ES-I3 (cell line): ENCODE measurements at regions not wholly inside any gene's neighbourhood (a gene's known extent, or its start where the extent isn't known, plus 50 kb on each side); places are given as distances from the start of the nearest gene placed in this dataset.
A peak's percentile ranks its signal among the peaks of the same experiment; 100 is the strongest.
"Not testable (repeated sequence)": the region's sequence is repeated elsewhere in the genome, so short reads cannot be mapped to it uniquely, and the experiment has no call there.

Experiments
- H3K36me3 ChIP-seq: 2 replicates; pipeline ENCODE4 v1.6.1; 2013; ENCODE audit warnings: mild to moderate bottlenecking, low read length, control low read depth, moderate library complexity; ENCODE audit not compliant: insufficient read depth
- H3K4me1 ChIP-seq: 2 replicates; pipeline ENCODE4 v1.6.1; 2013; ENCODE audit warnings: mild to moderate bottlenecking, control low read depth, low read length; ENCODE audit not compliant: insufficient read depth
- H3K9ac ChIP-seq: 2 replicates; pipeline ENCODE4 v1.6.1; 2013; ENCODE audit warnings: low read depth, mild to moderate bottlenecking, low read length, moderate library complexity
- H3K9me3 ChIP-seq: 2 replicates; pipeline ENCODE4 v1.6.1; 2013; ENCODE audit warnings: mild to moderate bottlenecking, low read length, moderate library complexity; ENCODE audit not compliant: control insufficient read depth, insufficient read depth

- no peaks in the 10 kb centered on the region for H3K4me1 ChIP-seq
- H3K9ac ChIP-seq = no peak overlapping the region
- no peaks in the 10 kb centered on the region for H3K36me3 ChIP-seq
- H3K9me3 ChIP-seq = no peaks in the 10 kb centered on the region
Observed at GRCh38 chr20:48398506-48399449, 429.0 kb downstream of the PREX1 start.

DNA sequence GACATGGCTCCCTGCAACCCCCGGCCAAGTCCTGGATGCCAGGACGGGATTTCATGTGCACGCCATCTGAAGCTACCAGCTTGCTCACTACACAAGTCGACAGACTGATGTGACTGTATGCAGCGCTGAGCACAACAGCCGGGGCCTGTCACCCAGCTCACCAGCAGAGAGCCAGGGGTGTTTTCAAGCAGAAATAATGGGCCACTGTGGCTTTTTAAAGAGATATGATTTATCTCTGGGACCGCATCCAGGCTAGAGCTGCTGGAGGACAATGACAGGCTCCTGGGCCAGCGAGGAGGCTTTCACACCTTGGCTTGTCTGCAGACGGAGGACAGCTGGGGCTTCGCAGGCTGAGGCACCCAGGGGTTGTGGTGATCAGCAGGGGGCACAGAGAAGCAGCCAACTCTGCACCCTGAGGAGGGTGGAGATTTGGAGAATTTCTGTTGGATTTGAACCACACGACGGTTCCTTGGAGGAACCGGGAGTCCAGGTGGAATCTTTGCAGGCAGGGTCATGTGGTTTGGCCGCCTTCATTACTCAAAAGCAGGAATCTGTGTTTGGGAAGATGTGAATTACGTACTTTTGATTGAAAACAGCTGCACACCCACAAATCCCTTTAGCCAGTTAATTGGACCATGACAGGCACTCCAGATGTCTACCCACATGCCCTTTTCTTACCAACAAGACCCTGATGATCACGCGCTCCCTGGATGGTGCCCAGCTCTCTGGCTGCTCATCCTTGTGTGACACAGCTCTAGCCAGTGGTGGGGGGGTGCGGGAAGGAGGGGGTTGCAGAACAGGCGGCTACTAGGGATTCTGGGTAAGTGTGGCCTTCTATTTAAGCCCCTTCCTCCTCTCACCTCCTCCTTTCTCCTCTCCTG lies 430.6 kb downstream of the PREX1 start:
- H3K36me3 ChIP-seq, H3K9me3 ChIP-seq, H3K4me1 ChIP-seq, H3K9ac ChIP-seq: not testable (repeated sequence)

DNA sequence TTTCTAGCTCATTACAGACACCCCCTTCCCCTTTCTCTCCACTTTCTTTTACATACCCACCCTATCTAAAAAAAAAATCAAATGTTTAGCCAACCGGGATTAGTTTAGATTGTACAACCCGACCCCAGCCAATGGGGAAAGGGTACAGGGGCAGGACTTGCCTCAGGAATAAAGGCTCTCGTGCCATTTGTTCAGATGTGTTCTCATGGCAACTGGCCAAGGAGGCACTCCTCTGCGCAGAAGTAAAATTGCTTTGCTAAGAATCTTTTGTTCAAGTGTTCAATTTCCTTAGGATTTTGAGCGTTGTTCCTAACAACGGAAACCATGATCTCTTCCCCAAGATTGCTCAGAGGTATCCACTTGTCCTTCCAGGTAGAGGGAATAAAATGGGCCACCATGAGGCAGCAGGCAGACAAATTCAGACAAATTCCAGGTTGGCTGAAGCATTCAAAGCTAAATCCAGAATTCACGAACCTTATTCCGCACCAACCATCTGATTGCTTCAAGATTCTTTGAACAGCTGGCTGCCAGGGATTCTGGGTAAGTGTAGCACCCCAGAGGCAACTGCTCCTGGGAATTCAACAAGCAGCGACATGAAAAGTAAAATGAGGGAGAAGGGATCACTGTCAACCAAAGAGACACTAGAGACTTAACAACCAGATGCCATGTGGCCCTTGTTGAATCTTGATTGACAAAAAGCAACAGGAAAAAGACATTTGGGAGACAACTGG lies 431.8 kb downstream of the PREX1 start:
- Histone ChIP-seq H3K4me1 (no peaks in the 10 kb centered on the region), H3K36me3 (no peaks in the 10 kb centered on the region), H3K9ac (no peak overlapping the region), H3K9me3 (peaks cover 13% of the 10 kb centered on the region)

GRCh38 chr20:48394415-48395081 lies 433.3 kb downstream of the PREX1 start:
- H3K9ac ChIP-seq = no peak overlapping the region
- no peaks in the 10 kb centered on the region for H3K4me1 ChIP-seq
- no peaks in the 10 kb centered on the region for H3K36me3 ChIP-seq
- H3K9me3 ChIP-seq = peaks cover 13% of the 10 kb centered on the region

- no peaks in the 10 kb centered on the region for H3K36me3 ChIP-seq
- peaks cover 13% of the 10 kb centered on the region for H3K9me3 ChIP-seq
- H3K4me1 ChIP-seq = no peaks in the 10 kb centered on the region
- H3K9ac ChIP-seq = no peak overlapping the region
Observed at GRCh38 chr20:48393737-48394314, 434.0 kb downstream of the PREX1 start.

DNA sequence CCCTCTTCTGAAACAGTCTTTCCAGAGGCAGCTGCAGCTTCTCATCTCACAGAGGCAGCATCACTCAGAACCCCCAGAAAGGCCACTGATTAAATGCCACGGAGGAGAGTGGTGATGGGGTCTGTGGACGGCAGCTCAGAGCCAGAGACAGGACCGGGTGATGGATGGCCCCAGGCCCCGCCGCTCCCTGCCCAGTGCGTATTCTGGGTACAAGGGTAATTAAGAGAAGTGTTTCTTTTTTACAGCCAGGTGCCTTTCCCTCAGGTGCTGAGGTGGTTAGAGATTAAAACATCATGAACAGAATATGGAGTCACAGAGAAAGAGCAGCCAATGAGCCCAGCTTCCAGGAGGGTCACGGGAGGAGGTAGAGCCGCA lies 434.5 kb downstream of the PREX1 start:
- no peaks in the 10 kb centered on the region for H3K36me3 ChIP-seq
- no peak overlapping the region for H3K9ac ChIP-seq
- H3K4me1 ChIP-seq = no peaks in the 10 kb centered on the region
- peaks cover 13% of the 10 kb centered on the region for H3K9me3 ChIP-seq

DNA sequence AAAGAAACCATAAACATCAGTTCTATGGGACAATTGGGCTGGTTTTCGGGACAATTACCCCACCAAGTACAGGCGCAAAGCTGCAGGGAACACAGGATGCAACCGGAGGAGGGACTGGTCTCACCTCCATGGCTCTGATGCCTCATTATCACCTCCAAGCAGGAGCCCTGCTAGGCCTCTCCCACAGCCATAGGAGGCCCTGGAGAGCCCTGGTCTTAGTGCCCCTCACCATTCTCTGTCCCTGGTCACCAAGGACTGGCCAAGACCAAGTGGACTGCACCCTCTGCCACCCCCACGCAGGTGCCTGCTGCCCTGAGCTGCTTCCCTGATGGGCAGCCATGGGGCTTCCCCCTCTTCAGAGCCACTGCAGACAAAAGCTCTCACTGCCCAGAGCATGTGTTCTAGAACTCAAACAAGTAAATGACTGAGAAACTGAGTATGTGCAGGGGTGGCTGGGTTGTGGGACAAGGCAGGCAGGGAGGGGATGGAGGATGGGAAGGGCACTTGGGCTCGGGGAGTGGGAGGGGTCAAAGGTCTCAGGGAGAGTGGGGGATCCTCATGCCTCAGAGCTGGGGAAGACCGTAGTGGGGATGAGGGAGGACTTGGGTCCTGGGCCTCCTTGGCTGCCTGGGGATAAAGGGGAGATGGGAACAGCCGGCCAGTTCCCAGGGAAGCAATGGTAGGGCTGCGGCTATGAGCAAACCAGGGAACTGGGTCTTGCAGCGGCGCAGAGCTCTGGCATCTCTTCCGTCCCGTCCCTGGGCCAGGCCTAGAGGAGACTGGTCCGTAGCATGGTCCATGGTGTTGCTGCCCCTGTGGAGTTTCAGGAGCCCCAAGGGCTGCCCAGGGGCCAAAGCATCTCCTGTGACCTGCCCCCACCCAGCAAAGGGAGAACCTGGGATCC lies 435.1 kb downstream of the PREX1 start:
- no peaks in the 10 kb centered on the region for H3K36me3 ChIP-seq
- H3K4me1 ChIP-seq = no peaks in the 10 kb centered on the region
- peaks cover 13% of the 10 kb centered on the region for H3K9me3 ChIP-seq
- no peak overlapping the region for H3K9ac ChIP-seq

- H3K9ac ChIP-seq = no peak overlapping the region
- peaks cover 13% of the 10 kb centered on the region for H3K9me3 ChIP-seq
- H3K36me3 ChIP-seq = no peaks in the 10 kb centered on the region
- H3K4me1 ChIP-seq = no peaks in the 10 kb centered on the region
Observed at GRCh38 chr20:48390981-48391380, 436.8 kb downstream of the PREX1 start.

DNA sequence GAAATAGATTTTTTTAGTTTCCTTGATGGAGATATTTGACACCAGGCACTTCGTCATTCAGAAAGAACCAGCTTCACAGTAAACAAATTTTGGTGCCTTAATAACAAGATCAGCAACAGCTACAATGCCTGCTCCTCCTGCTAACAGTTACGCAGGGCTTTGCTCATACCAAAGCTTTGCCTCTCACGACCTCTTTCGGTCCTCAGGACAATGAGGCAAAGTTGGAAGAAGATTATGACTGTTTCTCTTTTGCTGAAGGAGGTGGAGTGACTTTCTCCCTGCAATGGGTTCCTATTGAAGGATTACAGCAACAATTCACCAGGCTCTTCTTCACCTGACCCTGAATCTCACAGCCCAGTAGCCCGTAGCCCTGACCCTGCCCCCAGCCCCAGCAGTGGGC lies 440.1 kb downstream of the PREX1 start:
- peaks cover 13% of the 10 kb centered on the region for H3K9me3 ChIP-seq
- H3K9ac ChIP-seq = no peak overlapping the region
- H3K4me1 ChIP-seq = no peaks in the 10 kb centered on the region
- H3K36me3 ChIP-seq = no peaks in the 10 kb centered on the region

DNA sequence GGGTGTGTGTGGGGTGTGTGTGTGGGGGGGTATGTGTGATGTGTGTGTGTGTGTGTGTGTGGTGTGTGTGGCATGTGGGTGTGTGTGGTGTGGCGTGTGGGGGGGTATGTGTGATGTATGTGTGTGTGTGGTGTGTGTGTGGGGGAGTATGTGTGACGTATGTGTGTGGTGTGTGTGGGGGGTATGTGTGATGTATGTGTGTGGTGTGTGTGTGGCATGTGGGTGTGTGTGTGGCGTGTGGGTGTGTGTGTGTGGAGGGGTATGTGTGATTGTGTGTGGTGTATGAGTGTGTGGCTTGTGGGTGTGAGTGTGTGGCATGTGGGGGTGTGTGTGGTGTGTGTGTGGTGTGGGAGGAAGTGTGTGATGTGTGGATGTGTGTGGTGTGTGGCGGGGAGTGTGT lies 442.3 kb downstream of the PREX1 start:
- Histone ChIP-seq H3K36me3 (no peaks in the 10 kb centered on the region), H3K9me3 (no peaks in the 10 kb centered on the region), H3K9ac (peak overlapping the region; percentile 49; the same call in 1 of the 2 replicates), H3K4me1 (no peaks in the 10 kb centered on the region; the same call in 1 of the 2 replicates)

GRCh38 chr20:48385114-48385513 lies 442.7 kb downstream of the PREX1 start:
- Histone ChIP-seq H3K4me1 (no peaks in the 10 kb centered on the region; the same call in 1 of the 2 replicates), H3K9ac (peak overlapping the region; percentile 49; the same call in 1 of the 2 replicates), H3K36me3 (no peaks in the 10 kb centered on the region), H3K9me3 (no peaks in the 10 kb centered on the region)

GRCh38 chr20:48384147-48384818 lies 443.5 kb downstream of the PREX1 start:
- H3K4me1 ChIP-seq = no peaks in the 10 kb centered on the region; the same call in 1 of the 2 replicates
- no peaks in the 10 kb centered on the region for H3K36me3 ChIP-seq
- no peaks in the 10 kb centered on the region for H3K9me3 ChIP-seq
- H3K9ac ChIP-seq = peak overlapping the region; percentile 49; the same call in 1 of the 2 replicates
